GM20000 (cell line): ENCODE measurements at regions not wholly inside any gene's neighbourhood (a gene's known extent, or its start where the extent isn't known, plus 50 kb on each side); places are given as distances from the start of the nearest gene placed in this dataset.

Source experiments
- DNase-seq: peaks from one replicate; pipeline ENCODE4 v3.0.0; 2012; ENCODE audit warnings: low spot score
- CTCF ChIP-seq: IDR thresholded peaks from 2 replicates; pipeline ENCODE4 v1.5.1; 2012; ENCODE audit warnings: mild to moderate bottlenecking, control low read depth; ENCODE audit errors: extremely low read depth, missing control alignments

GRCh38 chr2:196445991-196446390, 193.5 kb upstream of the CCDC150 start:
- no peak for TF ChIP-seq CTCF
- DNase-seq = no peak

- DNase-seq = no peak
- no peak for TF ChIP-seq CTCF
Measured at GRCh38 chr2:196448407-196449079, 191.0 kb upstream of the CCDC150 start.

GRCh38 chr2:196449083-196449482, 190.4 kb upstream of the CCDC150 start:
- no peak for TF ChIP-seq CTCF
- DNase-seq = peak; percentile 21

- TF ChIP-seq CTCF = no peak
- DNase-seq = no peak
Measured at GRCh38 chr2:196452758-196453157, 186.8 kb upstream of the CCDC150 start.

GRCh38 chr2:196453613-196454047, 185.9 kb upstream of the CCDC150 start:
- DNase-seq = peak; percentile 40
- TF ChIP-seq CTCF = peak; percentile 52

GRCh38 chr2:196454492-196454891, 185.0 kb upstream of the CCDC150 start:
- no peak for DNase-seq
- TF ChIP-seq CTCF = no peak

- no peak for DNase-seq
Measured at GRCh38 chr2:196459539-196459938, 180.0 kb upstream of the CCDC150 start.

More at GRCh38 chr2:196459539-196459938, 180.0 kb upstream of the CCDC150 start:
- no peak for TF ChIP-seq CTCF
